Prostate gland (tissue), 2 donors: ENCODE measurements at regions not wholly inside any gene's neighbourhood (a gene's known extent, or its start where the extent isn't known, plus 50 kb on each side); places are given as distances from the start of the nearest gene placed in this dataset.

Experiments used
- POLR2A ChIP-seq: fragments of 450-650 bp; IDR thresholded peaks from one replicate; pipeline ENCODE4 v1.6.1; 2016; ENCODE audit warnings: antibody characterized with exemption, mild to moderate bottlenecking
- POLR2AphosphoS5 ChIP-seq: sonication (generic); formaldehyde crosslinking; IDR thresholded peaks from one replicate; pipeline ENCODE4 v1.6.1; 2017; ENCODE audit warnings: antibody characterized with exemption
- TF ChIP-seq, protein P1 (sequence below), 4 experiments: fragments of 200-600 bp in 2 of 4; fragments of 450-650 bp in 2 of 4; sonication (generic) in 2 of 4; IDR thresholded peaks; 1 replicate in 3 of 4; 2 replicates in 1 of 4; pipeline ENCODE4 v1.5.1; 2016 to 2019; ENCODE audit warnings: antibody characterized with exemption in 4 of 4, mild to moderate bottlenecking in 2 of 4, moderate library complexity in 2 of 4

GRCh38 chr1:29458737-29459619 lies 222.7 kb downstream of the PTPRU start:
- TF ChIP-seq, protein P1, sequence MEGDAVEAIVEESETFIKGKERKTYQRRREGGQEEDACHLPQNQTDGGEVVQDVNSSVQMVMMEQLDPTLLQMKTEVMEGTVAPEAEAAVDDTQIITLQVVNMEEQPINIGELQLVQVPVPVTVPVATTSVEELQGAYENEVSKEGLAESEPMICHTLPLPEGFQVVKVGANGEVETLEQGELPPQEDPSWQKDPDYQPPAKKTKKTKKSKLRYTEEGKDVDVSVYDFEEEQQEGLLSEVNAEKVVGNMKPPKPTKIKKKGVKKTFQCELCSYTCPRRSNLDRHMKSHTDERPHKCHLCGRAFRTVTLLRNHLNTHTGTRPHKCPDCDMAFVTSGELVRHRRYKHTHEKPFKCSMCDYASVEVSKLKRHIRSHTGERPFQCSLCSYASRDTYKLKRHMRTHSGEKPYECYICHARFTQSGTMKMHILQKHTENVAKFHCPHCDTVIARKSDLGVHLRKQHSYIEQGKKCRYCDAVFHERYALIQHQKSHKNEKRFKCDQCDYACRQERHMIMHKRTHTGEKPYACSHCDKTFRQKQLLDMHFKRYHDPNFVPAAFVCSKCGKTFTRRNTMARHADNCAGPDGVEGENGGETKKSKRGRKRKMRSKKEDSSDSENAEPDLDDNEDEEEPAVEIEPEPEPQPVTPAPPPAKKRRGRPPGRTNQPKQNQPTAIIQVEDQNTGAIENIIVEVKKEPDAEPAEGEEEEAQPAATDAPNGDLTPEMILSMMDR (IDR thresholded peaks at IDR 0.05) = no peak
- TF ChIP-seq POLR2A (no peak), POLR2AphosphoS5 (no peak)
